Heart left ventricle (tissue), 16 donors: ENCODE measurements at regions not wholly inside any gene's neighbourhood (a gene's known extent, or its start where the extent isn't known, plus 50 kb on each side); places are given as distances from the start of the nearest gene placed in this dataset.

Source experiments
- ATAC-seq, 4 donors: fragments of 200-7000 bp; cut with Tn5 transposase; one replicate each; pipeline ENCODE4 v1.9.1; 2020 to 2022; ENCODE audit warnings: moderate library complexity in 4 of 4, mild to moderate bottlenecking in 3 of 4, moderate number of reproducible peaks in 1 of 4
- DNase-seq, 5 donors: peaks; one replicate each; pipeline ENCODE4 v3.0.0-alpha.2; 2020
- H3K27ac ChIP-seq, 12 donors: fragments of 200-600 bp; sonication (generic) in 4 of 12; one replicate each; pipeline versions ENCODE4 v1.5.0 to v1.8.0; 2016 to 2022; ENCODE audit warnings: mild to moderate bottlenecking in 2 of 12
- H3K27me3 ChIP-seq, 9 donors: fragments of 200-600 bp; sonication (generic) in 2 of 9; one replicate each; pipeline versions ENCODE4 v1.5.1 to v1.8.0; 2016 to 2022; ENCODE audit warnings: mild to moderate bottlenecking in 3 of 9
- H3K36me3 ChIP-seq, 9 donors: fragments of 200-600 bp; sonication (generic) in 2 of 9; one replicate each; pipeline versions ENCODE4 v1.5.0 to v1.8.0; 2018 to 2022; ENCODE audit warnings: mild to moderate bottlenecking in 2 of 9
- H3K4me1 ChIP-seq, 12 donors: fragments of 200-600 bp; sonication (generic) in 4 of 12; one replicate each; pipeline versions ENCODE4 v1.5.0 to v1.8.0; 2016 to 2022; ENCODE audit warnings: mild to moderate bottlenecking in 3 of 12
- H3K4me3 ChIP-seq, 12 donors: fragments of 200-600 bp; sonication (generic) in 4 of 12; one replicate each; pipeline versions ENCODE4 v1.5.0 to v1.8.0; 2017 to 2022; ENCODE audit warnings: mild to moderate bottlenecking in 9 of 12, moderate library complexity in 4 of 12
- H3K9me3 ChIP-seq, 12 donors: fragments of 200-600 bp; sonication (generic) in 4 of 12; one replicate each; pipeline versions ENCODE4 v1.5.0 to v1.8.0; 2016 to 2022; ENCODE audit warnings: mild to moderate bottlenecking in 1 of 12
- CTCF ChIP-seq, 12 donors: fragments of 200-600 bp; sonication (generic) in 4 of 12; IDR thresholded peaks; one replicate each; pipeline versions ENCODE4 v1.5.0 to v1.8.0; 2018 to 2022; ENCODE audit warnings: antibody characterized with exemption in 12 of 12, mild to moderate bottlenecking in 5 of 12
- POLR2A ChIP-seq, 2 donors: fragments of 450-650 bp; IDR thresholded peaks; one replicate each; pipeline ENCODE4 v1.6.1; 2017; ENCODE audit warnings: antibody characterized with exemption in 2 of 2, mild to moderate bottlenecking in 2 of 2, moderate library complexity in 2 of 2
- WGBS, 4 donors: extraction: QIAGEN DNeasy Blood & Tissue Kit in 2 of 4; methylation state at CpG; one replicate each; pipeline versions ENCODE4 v1.1.5 to v1.1.7; 2013 to 2018; 5-methylcytosine and 5-hydroxymethylcytosine counted together
- intact Hi-C, 10 donors: fragments of 100-400 bp; cut with DNase I; formaldehyde crosslinking; loops; one replicate each; pipeline versions ENCODE4 v1.11.1 to v1.14.2; 2022
- donor health status: ischemic (EF 13 %, LVEDD 7.1; RV severe dilation, severe dysfunction).
- donor health status: healthy with polysubstance abuse.
- donor health status: DM: no; HTN: yes; CAD: no.
- donor health status: DM: no; HTN: no; CAD: no.
- donor health status: ischemic (EF 25% LVEDD 6.9; RV normal size, moderate dysfunction).
- donor health status: ischemic (EF 25% LVEDD 5.7; RV mildly dilated, moderate dysfunction).
- donor health status: healthy.
- donor health status: DM: yes; HTN: yes; CAD: no.
- donor health status: ischemic (EF 35%, LVEDD 5.7; RV mildly dilated, moderate dysfunction).
- donor health status: nonischemic (EF 11% LVEDD 7.7; RV severe dilation, severe dysfunction).
- donor health status: DM: yes; HTN: yes; CAD: no.
- donor health status: PGD.
- donor health status: ischemic (EF 29% LVEDD 5.4; RV normal size, mild dysfunction).
- donor health status: nonischemic (EF 23%, LVEDD 6.1; RV moderate dilation, normal function).

- Histone ChIP-seq H3K4me3 (no peak overlapping the region), H3K36me3 (no peaks in the 10 kb centered on the region), H3K4me1 (no peaks in the 10 kb centered on the region), H3K27ac (no peak overlapping the region), H3K27me3 (no peaks in the 10 kb centered on the region), H3K9me3 (no peaks in the 10 kb centered on the region)
- intact Hi-C loops = no loop called here
- TF ChIP-seq POLR2A (IDR thresholded peaks at IDR 0.05) = no peak
- TF ChIP-seq CTCF (IDR thresholded peaks at IDR 0.05) = no peak
- DNase-seq = no peak
- no peak for ATAC-seq
- 86 to 90% (median 88%) methylated on average over 15 of the region's 15 CpGs for WGBS, 4 donors
Measured at GRCh38 chrX:1009771-1010170, 202.7 kb downstream of the CRLF2 start.

- 88 to 94% (median 92%) methylated on average over 20 of the region's 20 CpGs for WGBS, 4 donors
- intact Hi-C loops = no loop called here
Measured at GRCh38 chrX:1006156-1006730, 206.2 kb downstream of the CRLF2 start.

GRCh38 chrX:1002611-1003010 lies 209.8 kb downstream of the CRLF2 start:
- H3K4me1 ChIP-seq = no peaks in the 10 kb centered on the region
- WGBS, 4 donors = 85 to 88% (median 87%) methylated on average over 23 of the region's 23 CpGs
- no peak for ATAC-seq
- H3K4me3 ChIP-seq = no peak overlapping the region
- no peak overlapping the region for H3K27ac ChIP-seq
- no peaks in the 10 kb centered on the region for H3K36me3 ChIP-seq
- no peak for DNase-seq
- no peaks in the 10 kb centered on the region for H3K9me3 ChIP-seq
- H3K27me3 ChIP-seq = peaks cover 0 to under 1% (median 0%) of the 10 kb centered on the region in 9 donors
- intact Hi-C loops = no loop called here
- TF ChIP-seq POLR2A (IDR thresholded peaks at IDR 0.05) (no peak), CTCF (IDR thresholded peaks at IDR 0.05) (no peak)

More at GRCh38 chrX:1006156-1006730, 206.2 kb downstream of the CRLF2 start:
- Histone ChIP-seq H3K27ac (no peak overlapping the region), H3K36me3 (no peaks in the 10 kb centered on the region), H3K4me3 (no peak overlapping the region), H3K9me3 (no peaks in the 10 kb centered on the region), H3K27me3 (no peaks in the 10 kb centered on the region), H3K4me1 (no peaks in the 10 kb centered on the region)
- no peak for DNase-seq
- TF ChIP-seq CTCF (IDR thresholded peaks at IDR 0.05) (no peak), POLR2A (IDR thresholded peaks at IDR 0.05) (no peak)
- ATAC-seq = no peak

- H3K4me3 ChIP-seq = no peak overlapping the region
- H3K27ac ChIP-seq = no peak overlapping the region
- 14 to 22% (median 20%) methylated on average over 8 to 10 of the region's 10 CpGs for WGBS, 4 donors
- TF ChIP-seq CTCF (IDR thresholded peaks at IDR 0.05) = no peak
- no peak for TF ChIP-seq POLR2A (IDR thresholded peaks at IDR 0.05)
- H3K4me1 ChIP-seq = no peaks in the 10 kb centered on the region
- H3K36me3 ChIP-seq = no peaks in the 10 kb centered on the region
- ATAC-seq (no peak), DNase-seq (no peak)
- H3K27me3 ChIP-seq = peaks cover 0 to 3% (median 0%) of the 10 kb centered on the region in 9 donors
- intact Hi-C loops = no loop called here
- peaks cover 0 to 13% (median 0%) of the 10 kb centered on the region in 12 donors for H3K9me3 ChIP-seq
Measured at GRCh38 chrX:997631-998137, 214.8 kb downstream of the CRLF2 start.
